NCI-H1436 treated with DMSO at 0.1 percent for 48 hours (cell line): ENCODE measurements at regions not wholly inside any gene's neighbourhood (a gene's known extent, or its start where the extent isn't known, plus 50 kb on each side); places are given as distances from the start of the nearest gene placed in this dataset.
"Not testable (repeated sequence)": the region's sequence is repeated elsewhere in the genome, so short reads cannot be mapped to it uniquely, and the experiment has no call there.

ENCODE experiments used
- DNase-seq: peaks from one replicate; lab custom pipeline; 2025; lab: John Stamatoyannopoulos, UW

DNA sequence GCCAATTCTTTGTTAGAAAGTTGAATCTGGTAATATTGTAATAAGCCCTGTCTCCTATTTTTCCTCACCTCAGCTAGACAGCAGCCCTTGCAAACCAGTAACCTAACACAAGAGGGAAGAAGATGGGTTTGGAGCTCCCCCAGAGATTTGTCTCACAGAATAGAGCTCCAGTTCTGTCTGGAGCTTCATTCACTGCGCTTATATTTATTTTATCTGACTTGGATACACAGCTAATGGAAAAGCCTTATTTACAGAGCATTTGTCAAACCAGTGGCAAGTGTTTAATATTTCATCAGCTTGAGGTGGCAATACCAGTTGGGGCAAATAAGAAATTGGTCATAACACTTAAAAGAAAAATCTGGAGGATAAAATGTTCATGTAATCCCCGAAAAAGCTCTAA is 1094.0 kb downstream of the FSCB start:
- no peak for DNase-seq

DNA sequence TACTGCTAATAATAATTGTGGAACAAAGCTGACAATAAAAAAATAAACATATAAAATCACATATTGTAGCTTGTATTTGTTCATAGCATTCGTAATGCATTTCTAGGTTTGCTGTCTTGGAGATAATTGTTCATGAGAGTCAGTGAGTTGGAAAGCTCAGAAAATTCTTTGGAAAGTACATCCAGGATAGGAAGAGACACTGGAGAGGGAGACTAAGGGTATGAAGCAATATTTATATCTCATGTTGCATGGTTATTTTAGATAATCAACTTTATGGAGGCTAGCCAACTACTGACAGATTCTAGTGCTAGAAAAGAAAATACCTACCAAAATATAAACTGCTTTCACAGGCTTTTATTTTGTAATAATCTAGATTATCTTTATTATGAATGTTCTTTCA is 1095.2 kb downstream of the FSCB start:
- DNase-seq, result no peak

DNA sequence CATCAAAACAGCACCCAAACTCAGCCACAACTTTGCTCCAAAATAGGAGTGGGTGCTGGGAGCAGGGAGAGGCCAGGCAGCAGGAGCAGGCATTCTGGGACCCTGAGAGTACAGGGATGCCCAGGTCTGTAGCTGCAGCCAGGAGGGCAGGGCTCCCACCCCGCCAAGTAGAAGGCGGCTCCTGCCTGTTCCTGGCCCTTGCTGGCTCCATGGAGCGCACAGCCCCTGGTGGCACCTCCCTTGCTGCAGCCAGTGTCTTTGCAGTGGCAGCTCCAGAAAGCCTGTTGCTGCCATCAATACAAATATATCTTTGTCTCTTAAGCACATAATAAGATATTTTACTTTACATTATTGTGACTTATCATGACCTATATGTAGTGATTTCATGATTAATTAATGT is 1096.5 kb downstream of the FSCB start:
- DNase-seq, result no peak

DNA sequence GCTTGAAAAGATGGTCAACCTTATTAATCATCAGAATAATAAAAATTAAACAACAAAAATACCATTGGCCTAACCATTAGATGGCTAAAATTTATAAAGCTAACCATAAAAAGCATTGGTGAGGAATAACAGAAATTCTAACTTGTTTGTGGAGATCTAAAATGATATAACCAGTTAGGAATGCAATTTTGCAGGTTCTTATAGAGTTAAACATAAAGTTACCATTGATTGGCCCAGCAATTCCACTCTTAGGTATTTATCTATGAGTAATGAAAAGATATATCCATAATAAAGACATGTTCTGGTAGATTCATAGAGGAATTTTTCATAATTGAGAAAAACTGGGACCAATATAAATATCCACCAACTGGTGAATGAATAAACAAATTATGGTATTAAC is 1098.6 kb downstream of the FSCB start:
- DNase-seq, result no peak

DNA sequence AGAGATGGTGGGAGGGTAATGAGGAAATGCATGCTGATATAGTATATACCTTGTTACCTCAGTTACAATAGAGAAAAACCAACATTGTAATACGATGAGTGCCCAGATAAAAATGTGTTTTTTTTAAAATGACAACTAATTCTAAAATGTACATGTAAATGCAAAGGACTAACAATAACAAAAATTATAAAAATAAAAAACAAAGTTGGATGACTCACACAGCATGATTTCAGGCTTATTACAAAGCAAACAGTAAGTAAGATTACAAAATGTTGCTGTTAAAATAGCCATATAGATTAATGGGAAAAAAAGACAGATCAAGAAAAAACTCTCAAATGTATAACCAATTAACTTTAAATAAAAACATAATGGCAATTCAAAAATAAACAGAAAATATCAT is 1099.4 kb downstream of the FSCB start:
- DNase-seq, result no peak

DNA sequence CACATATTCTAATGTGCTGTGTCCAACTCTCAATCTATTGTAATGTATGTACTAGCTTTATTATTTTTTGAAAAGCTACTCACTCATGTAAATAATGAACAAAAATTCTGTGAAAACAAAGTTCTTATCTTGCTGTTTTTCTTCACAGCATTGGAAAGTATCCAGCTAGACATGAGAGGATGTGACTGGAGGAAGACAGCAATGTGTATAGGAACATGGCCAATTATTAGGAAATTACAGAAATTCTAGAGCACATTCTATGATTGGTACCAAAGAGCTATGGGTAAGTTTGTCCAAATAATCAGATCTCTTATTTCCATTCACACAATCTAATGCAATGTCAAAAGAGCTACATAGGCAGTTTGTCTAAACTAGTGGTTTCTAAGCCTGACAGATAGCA is 1100.2 kb downstream of the FSCB start:
- DNase-seq, result no peak

DNA sequence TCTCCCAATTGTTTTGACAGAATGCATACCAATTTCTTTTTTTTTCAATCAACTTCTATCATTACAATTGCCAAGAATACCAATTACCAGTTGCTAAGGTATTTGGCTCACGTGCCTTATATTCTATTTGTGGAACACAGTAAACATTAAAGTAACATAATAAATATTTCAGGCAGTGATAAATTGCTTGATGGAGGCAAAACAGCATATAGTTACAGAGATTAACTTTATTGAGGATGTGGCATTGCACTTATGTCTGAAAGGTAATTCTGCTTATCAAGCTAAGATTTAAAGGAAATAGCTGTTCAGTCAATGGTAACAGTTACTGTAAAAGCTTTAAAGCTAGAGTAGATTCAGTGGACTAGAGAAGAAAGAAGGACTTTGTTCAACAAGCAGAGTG is 1107.8 kb downstream of the FSCB start:
- DNase-seq, result no peak

DNA sequence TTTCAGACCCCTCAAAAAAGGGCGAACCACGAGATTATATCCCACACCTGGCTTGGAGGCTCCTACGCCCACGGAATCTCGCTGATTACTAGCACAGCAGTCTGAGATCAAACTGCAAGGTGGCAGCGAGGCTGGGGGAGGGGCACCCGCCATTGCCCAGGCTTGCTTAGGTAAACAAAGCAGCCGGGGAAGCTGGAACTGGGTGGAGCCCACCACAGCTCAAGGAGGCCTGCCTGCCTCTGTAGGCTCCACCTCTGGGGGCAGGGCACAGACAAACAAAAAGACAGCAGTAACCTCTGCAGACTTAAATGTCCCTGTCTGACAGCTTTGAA is 1136.6 kb downstream of the FSCB start:
- not testable (repeated sequence) for DNase-seq

DNA sequence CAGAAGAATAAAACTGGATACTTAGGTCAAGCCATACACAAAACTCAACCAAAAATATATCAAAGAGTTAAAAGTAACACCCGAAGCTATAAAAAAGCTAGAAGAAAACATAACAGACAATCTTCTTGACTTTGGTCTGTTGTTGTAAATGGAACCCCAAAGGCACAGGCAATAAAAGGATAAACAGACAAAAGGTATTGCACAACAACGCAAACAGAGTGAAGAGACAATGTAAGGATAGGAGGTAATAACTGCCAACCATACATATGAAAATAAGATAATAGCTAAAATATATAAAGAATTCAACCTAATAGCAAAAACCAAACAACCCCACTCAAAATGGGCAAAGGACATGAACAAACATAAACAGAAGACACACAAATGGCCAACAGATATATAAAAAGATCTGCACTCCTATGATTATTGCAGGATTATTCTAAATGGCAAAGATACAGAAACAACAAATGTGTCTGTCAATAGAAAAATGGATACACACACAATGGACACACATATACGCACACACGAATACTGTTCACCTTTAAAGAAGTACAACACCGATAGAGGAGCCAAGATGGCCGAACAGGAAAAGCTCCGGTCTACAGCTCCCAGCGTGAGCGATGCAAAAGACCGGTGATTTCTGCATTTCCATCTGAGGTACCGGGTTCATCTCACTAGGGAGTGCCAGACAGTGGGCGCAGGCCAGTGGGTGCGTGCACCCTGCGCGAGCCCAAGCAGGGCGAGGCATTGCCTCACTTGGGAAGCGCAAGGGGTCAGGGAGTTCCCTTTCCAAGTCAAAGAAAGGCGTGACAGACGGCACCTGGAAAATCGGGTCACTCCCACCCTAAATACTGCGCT is 1137.1 kb downstream of the FSCB start:
- DNase-seq, result no peak

DNA sequence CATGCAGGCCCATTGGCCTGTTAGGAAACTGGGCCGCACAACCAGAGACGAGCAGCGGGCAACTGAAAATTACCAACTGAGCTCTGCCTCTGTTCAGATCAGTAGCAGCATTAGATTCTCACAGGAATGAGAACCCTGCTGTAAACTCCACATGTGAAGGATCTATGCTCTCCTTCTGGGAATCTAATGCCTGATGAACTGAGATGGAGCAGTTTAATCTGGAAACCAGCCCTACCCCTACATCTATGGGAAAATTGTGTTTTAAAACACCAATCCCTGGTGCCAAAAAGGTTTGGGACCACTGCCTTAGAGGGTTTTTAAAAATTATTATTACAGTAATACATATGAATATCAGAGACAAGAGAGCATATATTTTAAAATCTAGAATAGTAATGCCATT is 1144.5 kb downstream of the FSCB start:
- DNase-seq, result no peak

DNA sequence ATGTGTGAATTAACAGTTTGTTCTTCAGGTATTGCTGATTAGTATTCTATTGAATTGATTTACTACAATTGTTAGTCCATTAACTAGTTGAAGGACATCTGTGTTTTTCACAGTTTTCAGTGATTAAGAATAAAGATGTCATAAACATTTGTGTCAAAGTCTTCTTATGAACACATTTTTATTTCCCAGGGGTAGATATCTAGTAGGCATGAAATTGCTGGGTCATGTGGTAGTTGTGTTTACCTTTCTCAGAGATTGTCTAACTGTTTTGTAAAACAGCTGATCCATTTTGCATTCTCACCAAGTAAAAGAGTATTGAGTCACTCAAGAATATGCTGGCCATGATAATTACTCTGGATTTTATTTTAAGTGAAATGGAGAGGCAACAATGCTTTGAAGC is 1145.3 kb downstream of the FSCB start:
- no peak for DNase-seq

DNA sequence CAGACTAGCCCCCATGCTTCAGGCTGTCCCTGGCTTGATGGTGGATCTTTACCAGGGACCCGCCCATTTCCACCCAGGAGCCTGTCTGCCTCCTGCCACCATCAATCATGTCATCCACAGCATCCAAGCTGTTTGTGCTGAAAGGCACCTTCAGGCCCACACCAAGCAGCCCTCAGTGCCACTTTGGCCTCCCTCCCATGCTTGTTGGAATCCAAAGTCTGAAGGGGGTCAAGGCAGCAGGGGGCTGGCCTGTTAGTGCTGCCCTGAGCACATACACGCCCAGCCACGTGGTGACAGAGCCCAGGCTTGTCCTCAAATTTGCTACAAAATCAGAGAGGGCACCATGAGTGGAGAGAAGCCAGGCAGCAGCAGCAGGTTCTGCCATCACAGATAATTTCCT is 1146.8 kb downstream of the FSCB start:
- no peak for DNase-seq

DNA sequence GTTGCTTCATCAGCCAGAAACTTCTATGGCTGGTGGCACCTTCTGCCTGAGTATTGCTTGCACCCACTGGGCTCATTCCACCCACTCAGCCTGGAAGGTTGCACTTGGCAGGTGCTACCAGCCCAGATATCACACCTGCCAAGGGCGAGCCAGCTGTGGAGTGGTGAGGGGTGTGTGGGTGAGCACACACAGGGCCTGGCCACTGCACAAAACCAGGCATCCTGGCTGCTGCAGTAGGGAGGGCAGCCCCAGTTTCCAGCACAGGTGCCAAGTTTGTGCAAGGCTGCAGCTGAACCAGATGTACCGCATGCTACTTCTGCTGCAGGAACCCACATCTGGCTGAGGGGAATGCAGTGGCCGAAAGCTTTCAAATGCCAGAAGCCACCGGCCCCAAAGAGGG is 1147.8 kb downstream of the FSCB start:
- DNase-seq, result no peak

DNA sequence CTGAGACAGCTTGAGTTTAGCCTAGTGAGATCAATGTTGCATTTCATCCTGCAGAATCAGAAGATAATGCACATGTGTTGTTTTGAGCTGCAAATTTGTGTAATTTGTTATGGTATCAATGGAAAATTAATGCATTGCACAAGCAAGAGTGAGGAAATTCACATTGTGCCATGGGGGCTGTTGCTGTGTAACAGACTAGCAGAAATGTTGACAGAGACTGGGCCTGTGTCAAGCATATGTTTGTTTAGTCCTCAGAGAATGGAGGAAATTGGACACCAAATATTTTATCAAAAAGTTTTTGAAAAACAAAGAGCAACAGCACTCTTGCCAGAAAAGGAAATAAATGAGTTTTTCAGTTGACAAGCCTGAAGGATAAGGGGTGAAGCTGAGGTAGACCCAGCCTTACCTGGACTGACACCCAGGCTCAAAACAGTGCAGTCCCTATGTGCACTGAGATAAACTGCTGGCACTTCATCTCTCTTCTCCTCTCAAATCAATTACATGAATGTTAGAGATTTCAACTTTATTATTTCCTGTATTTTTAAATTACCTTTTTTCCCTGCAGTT is 1150.0 kb downstream of the FSCB start:
- DNase-seq, result no peak

DNA sequence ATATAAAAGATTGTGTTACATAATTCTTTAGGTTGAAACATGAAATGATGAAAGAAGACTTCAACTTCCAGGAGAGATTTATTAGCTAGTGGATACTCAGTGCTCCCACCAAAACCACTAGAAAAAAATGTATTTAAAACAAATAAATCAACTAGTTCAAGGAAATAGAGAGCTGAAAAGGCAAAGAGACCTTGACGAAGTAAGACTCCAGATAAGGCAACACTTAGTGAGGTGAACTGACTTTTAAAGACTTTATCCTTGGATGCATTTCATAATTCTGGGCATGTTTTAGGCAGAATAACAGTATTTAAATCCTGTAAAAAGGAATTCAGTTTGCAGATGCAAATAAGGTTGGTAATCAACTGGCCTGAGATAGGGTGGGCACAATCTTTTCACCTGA is 1150.7 kb downstream of the FSCB start:
- no peak for DNase-seq

DNA sequence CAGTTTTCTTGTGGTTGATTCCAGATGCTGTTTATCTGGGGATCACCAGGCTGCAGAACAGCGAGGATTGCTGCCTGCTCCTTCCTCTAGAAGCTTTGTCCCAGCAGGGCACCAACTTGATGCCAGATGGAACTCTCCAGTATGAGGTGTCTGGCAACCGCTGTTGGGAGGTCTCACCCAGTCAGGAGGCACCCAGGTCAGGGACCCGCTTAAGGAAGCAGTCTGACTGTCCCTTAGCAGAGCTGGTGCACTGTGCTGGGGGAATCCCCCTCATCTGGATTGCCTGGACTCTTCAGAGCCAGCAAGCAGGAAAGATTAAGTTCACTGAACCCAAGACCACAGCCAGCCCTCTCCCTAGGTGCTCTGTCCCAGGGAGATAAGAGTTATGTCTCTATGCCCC is 1165.2 kb downstream of the FSCB start:
- no peak for DNase-seq

DNA sequence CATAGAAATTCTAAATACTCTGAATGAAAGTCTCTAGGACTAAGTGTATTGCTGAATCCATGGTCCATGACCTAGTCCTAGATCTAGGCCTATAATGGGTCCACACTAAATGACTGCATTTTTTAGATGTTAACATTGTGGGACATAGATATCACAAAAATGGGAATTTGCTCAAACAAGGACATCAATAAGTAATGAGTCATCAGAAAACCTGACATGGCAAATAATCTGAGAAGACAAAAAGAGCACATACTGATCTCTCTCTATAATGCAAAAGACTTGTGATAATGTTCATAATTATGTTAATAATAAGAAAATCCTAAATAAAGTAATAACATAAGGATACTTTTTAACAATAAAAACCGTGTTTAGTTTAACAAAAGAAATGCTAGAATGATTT is 1168.4 kb downstream of the FSCB start:
- DNase-seq, result no peak

DNA sequence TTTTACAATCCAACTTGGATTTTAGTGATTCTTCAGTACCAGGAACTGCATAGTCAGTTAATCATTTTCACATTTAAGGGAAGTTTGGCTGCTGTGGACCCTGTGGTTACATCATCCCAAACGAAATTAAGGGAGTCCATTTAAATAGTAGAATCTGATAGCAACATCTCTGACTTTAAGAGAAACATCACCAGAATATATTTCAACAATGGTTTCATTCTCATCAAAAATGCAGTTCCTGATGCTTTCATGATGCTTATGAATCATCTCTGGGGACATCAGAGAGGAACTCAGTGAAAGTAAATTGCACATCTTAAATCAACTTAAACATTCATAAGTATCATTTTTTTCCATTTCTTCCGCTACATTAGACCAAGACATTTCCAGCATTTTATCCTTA is 1170.7 kb downstream of the FSCB start:
- DNase-seq, result no peak

DNA sequence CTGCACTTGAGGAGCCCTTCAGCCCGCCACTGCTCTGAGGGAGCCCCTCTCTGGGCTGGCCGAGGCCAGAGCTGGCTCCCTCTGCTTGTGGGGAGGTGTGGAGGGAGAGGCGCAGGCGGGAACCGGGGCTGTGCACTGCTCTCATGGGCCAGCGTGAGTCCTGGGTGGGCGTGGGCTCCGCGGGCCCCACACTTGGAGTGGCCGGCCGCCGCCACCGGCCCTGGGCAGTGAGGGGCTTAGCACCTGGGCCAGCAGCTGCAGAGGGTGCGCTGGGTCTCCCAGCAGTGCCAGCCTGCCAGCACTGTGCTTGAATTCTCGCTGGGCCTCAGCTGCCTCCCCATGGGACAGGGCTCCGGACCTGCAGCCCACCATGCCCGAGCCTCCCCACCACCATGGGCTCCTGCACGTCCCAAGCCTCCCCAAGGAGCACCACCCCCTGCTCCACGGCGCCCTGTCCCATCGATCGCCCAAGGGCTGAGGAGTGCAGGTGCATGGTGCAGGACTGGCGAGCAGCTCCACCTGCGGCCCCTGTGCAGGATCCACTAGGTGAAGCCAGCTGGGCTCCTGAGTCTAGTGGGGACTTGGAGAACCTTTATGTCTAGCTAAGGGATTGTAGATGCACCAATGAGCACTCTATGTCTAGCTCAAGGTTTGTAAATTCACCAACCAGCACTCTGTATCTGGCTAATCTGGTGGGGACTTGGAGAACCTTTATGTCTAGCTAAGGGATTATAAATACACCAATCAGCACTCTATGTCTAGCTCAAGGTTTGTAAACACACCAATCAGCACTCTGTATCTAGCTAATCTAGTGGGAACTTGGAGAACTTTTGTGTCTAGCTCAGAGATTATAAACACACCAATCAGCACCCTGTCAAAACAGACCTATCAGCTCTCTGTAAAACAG is 1180.3 kb downstream of the FSCB start:
- not testable (repeated sequence) for DNase-seq

DNA sequence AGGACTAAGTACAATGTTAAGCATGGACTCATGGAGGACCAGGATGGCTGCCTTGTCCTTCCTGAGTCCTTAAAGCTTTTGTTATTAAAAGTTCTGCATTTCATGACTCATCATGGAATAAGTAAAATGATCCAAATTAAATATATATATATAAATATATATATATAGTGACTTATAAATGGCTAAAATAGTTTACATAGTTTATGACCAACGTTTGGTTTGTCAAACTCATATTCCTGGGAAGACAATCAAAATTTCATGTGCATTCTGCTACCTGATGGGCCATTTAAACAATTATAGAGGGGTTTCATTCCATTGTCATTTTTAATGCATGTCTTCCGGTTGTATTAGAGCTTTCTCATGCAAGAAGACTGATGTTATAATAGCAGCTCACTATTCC is 1190.7 kb downstream of the FSCB start:
- DNase-seq, result no peak

DNA sequence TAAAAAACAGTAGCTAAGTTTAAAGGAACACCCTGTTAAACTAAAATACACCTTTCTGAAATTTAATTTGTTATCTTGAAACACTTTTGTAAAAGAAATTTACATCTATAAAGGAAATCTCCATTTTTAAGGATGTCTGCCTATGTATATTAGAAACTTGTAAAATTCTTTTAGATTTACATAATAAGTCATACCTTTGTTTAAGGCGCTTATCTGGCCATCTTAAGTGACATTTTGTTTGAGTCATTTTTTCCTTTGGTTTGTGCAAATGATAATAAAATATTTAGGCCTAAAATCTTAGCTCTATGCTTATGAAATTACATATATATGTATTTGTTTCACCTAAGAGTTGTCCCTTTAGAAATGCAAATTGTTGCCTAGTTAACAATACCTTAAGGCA is 1193.4 kb downstream of the FSCB start:
- no peak for DNase-seq

DNA sequence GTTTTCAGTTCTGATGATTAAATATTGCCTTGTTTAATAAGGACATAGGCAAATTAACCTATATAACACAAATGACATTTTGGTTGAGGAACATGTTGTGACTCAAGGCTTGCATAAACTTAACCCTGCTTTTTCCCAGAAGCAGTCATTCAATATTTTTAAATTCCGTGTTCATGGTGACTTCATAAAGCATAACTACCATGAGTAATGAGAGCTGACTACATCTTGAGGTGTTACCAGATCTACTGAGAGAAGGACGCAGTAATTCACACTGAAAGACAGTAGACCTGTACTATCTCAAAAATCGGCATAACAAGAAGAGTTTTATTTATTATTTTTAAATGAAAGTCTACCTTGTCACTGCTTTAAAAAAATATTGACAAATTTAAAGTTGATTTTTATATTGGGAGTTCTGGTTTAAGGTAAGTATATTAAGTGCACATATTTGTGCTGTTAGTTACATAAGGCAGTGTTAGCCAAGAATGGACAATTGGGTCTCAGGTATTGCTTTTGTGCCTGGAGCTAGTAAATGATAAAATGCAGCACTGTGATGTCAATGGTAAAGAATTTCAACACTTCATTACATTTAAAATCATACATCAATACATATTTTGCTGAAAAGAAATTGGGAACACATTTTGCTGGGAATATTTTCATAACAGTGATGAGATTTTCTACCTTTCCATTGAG is 1198.5 kb downstream of the FSCB start:
- no peak for DNase-seq

DNA sequence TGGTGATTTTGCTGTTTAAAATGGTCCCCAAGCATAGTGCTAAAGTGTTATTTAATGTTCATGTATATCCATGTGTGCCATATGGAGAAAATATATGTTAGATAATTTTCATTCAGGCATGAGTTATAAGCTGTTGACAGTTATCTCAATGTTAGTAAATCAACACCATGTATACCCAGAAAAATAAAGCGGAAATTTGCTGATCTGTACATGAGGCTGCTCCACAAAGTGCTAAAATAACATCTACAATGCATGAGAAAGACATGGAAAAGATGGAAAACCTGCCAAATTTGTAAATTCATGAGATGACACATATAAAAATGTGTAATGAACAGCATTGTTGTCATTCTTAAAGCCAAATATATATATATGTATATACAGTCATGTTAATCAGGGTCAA is 1199.2 kb downstream of the FSCB start:
- DNase-seq, result no peak
